ENCODE measurements at regions not wholly inside any gene's neighbourhood (a gene's known extent, or its start where the extent isn't known, plus 50 kb on each side); places are given as distances from the start of the nearest gene placed in this dataset.
A peak's percentile ranks its signal among the peaks of the same experiment; 100 is the strongest.

- no peak for ATAC-seq (ENCODE audit: poor library complexity)
- intact Hi-C loops (cut with DNase I) = no loop called here
- DNase-seq = no peak
Observed at GRCh38 chr17:72053036-72053435, 67.8 kb upstream of the SOX9 start.

DNA sequence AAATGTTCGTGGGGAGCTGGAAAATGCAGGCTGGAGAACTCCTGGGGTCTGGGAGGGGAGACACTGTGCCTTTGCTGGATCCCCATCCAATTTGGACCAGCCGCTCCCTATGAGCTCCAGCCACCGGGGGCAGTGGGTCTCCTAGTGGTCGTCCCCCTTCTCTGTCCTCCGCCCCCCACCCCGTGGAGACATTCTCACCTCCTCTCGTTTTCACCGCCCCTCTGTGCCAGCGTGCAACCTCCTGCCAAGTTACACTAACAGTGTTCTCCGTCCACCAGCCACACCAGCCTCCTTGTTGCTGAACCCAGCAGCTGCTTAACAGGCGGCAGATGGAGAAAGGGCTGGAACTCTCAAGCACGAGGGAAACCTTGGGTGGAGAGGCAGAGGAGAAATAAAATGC lies 67.4 kb upstream of the SOX9 start:
- intact Hi-C loops (cut with DNase I) = no loop called here
- no peak for ATAC-seq (ENCODE audit: poor library complexity)
- DNase-seq = peak; percentile 34

DNA sequence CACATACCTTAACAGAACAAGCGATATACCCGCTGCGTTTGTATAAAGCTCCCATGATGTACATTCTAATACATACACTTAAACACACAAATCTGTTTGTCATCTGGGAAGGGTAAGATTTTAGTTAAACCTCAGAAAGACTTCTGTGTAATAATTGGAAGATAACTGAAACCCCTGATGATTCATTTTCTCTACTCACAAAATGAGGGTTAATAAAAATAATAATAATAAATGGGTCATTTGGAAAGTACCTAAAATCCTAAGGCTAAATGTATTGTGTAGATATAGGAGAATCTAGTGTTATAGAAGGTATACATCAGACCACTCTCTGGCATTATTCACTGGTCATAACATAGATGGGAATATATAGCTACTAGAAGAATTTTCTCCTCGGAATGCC lies 64.7 kb upstream of the SOX9 start:
- intact Hi-C loops (cut with DNase I) = no loop called here
- ATAC-seq (ENCODE audit: poor library complexity) (no peak), DNase-seq (no peak)

DNA sequence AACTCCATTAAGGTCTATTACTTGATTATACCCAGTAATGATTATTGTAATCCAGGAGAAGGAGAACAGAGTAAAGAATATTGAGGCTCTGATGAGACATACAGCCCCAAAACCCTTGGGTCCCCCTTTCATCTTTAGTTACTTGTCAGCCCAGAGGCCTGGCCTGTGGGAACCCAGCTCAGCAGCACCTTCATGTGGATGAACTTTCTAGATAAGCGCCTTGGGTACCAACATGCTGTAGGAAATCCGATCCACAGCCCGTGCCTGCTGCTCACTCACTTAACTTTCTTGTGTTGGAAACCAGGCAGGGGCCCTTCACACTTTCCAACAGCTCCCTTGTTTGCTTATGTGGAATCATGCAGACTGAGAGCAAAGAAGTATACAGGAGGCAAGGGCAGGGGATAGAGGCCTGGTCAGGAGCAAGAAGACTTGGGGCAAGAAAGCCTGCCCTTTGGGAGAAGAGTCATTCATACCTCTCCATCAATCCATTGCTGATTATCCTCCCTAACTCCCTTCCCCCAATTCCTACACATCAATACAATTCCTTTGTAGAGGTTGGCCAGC lies 64.0 kb upstream of the SOX9 start:
- ATAC-seq (ENCODE audit: poor library complexity) (no peak), DNase-seq (no peak)
- intact Hi-C loops (cut with DNase I) = no loop called here

DNA sequence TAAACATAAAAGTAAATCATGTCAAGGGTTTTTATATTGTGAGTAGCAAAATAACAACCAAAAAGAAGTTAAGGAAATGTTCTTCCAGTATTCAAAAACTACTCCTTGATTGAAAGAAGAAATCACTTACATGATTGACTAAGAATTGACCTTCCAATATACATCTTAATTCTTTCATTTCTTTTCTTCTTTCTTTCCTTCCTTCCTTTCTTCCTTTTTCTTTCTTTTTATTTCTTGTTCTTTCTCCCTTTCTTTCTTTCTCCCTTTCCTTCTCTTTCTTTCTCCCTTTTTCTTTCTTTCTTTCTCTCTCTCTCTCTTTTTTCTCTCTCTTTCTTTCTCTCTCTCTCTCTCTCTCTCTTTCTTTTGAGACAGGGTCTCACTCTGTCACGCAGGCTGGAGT lies 60.7 kb upstream of the SOX9 start:
- DNase-seq (no peak), ATAC-seq (ENCODE audit: poor library complexity) (no peak)
- intact Hi-C loops (cut with DNase I) = no loop called here

GRCh38 chr17:72063262-72063661 lies 57.6 kb upstream of the SOX9 start:
- intact Hi-C loops (cut with DNase I) = no loop called here
- DNase-seq (no peak), ATAC-seq (ENCODE audit: poor library complexity) (no peak)

DNA sequence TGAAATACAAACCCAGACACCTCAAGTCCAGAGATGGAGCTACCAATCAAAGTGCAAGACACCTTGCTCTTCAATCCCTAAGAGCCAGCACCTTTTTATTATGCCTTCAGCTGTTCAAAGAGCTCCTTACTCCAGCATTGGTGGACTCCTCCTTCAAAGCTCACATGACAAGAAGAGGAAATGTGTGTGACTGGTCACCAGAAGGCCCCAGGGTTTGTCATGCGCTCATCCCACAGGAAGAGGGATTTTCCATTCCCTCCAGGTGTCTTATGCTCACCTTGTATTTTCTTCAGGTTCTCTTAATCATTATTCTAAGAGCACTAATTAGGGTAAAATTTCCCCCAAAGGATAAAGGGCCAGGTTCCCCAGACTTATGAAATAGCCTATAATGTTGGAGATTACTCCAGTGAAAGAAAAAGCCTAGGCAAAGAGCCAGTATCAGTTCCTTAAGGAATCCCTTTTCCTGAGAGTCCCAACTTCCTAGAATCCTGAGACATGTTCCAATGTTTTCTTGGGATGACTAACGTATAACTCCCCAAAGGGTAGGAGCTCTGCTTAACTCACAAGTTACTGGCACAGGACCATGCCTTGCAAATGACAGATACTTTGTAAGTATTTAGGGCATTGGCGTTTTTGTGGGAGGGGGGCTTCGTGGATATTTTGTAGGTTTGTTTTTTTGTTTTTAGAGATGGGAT lies 56.9 kb upstream of the SOX9 start:
- ATAC-seq (ENCODE audit: poor library complexity) (peak; percentile 48), DNase-seq (no peak)
- intact Hi-C loops (cut with DNase I) = no loop called here

DNA sequence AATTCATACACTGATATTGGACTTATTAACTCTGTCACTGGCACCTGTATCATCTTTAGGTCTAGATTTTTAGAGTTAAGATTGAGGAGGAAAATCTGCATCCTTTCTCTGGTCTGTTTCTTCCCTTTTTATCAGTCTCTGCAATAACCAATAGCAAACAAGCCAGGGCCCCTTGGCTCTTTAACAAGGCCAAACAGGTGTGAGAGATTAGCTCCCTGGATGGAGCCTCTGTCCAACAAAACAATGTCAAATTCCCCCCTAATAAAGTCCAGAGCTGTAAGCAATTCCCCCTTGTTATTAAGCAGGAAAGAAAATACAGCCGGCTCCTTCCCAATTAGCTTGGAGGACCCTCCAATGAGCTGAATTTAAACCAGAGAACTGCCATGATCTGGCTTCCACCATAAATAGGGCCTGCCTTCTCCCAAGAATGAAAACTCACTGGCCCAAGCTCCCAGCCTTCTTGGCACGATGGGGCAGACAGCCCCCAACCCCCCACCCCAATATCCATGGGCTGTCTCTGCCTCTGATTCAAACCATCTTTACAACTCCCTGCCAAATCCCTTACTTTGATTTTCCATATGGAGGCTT lies 56.1 kb upstream of the SOX9 start:
- intact Hi-C loops (cut with DNase I) = no loop called here
- DNase-seq (no peak), ATAC-seq (ENCODE audit: poor library complexity) (no peak)

GRCh38 chr17:72065556-72065955 lies 55.3 kb upstream of the SOX9 start:
- intact Hi-C loops (cut with DNase I) = no loop called here
- DNase-seq (no peak), ATAC-seq (ENCODE audit: poor library complexity) (no peak)

DNA sequence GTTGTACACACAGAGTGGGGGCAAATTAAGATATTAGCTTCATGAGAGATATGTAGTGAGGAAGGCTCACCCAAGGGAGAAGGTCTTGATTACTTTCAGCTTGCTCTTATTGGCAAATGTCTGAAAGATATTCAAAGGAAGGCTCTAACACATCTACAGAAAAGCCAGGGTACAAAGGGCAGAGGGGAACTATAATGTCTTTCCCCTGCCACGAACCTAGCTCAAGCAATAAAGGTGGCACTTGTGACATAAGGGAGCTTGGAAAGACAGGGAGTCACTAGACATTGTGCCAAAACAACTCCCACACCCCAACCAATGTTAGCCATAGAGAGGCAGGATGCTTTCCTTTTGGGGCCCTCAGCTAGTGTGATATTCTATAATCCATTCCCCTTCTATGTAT lies 52.2 kb upstream of the SOX9 start:
- DNase-seq (no peak), ATAC-seq (ENCODE audit: poor library complexity) (no peak)
- intact Hi-C loops (cut with DNase I) = no loop called here

DNA sequence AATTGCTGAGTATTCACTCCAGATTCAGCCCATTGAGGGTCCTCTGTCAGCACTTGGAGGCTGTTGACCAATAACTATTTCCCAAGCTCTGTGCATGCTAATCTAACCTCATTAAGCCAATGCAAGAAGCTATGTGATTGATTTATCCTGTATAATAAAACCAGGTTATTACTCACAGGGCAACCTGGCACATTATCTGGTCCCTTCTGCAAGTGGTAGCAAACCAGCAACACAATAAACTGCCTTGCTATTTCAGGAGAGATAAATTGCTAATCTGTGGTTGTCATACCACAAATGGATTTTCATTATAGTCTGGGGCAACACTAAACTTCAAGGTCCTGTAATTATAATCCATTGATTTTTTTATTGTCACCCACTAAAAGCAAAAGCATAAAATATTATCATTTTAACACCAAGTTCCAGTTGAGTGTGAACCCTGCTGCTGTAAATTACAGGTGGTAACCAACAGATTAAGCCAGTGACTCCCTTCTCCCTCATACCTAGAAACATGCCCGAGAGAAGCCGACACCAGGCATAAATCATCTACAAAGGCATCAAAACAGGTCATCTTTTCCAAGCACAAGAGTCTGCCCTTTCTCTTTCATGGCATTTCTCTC lies 51.1 kb upstream of the SOX9 start:
- DNase-seq (no peak), ATAC-seq (ENCODE audit: poor library complexity) (no peak)
- intact Hi-C loops (cut with DNase I) = no loop called here

All from Right ventricle myocardium superior (tissue), 1 donor.